Activated CD8-positive, alpha-beta memory T cell treated with anti-CD3 and anti-CD28 coated beads, Interleukin-2, amount 50 U/mL, for 24 hours (primary cell): ENCODE measurements at regions not wholly inside any gene's neighbourhood (a gene's known extent, or its start where the extent isn't known, plus 50 kb on each side); places are given as distances from the start of the nearest gene placed in this dataset.

Experiments
- DNase-seq: peaks from one replicate; pipeline ENCODE4 v3.0.0-alpha.2; 2020; ENCODE audit errors: extremely low read depth

GRCh38 chr1:53378061-53378460 lies 50.2 kb upstream of the LRP8 start:
- DNase-seq = no peak

- no peak for DNase-seq
These were observed 51.2 kb upstream of the LRP8 start for GRCh38 chr1:53378932-53379661.

- DNase-seq = no peak
These were observed 51.8 kb upstream of the LRP8 start for GRCh38 chr1:53379662-53380002.

- DNase-seq = no peak
These were observed 52.4 kb upstream of the LRP8 start for GRCh38 chr1:53380296-53380695.

- DNase-seq = no peak
These were observed 54.0 kb upstream of the LRP8 start for GRCh38 chr1:53381790-53382401.

GRCh38 chr1:53383136-53383870 lies 55.4 kb upstream of the LRP8 start:
- DNase-seq = no peak

- no peak for DNase-seq
These were observed 56.9 kb upstream of the LRP8 start for GRCh38 chr1:53384796-53385195.

GRCh38 chr1:53385276-53386225 lies 57.7 kb upstream of the LRP8 start:
- DNase-seq = no peak

- DNase-seq = no peak
These were observed 61.1 kb upstream of the LRP8 start for GRCh38 chr1:53388963-53389362.

GRCh38 chr1:53390261-53390660 lies 62.4 kb upstream of the LRP8 start:
- no peak for DNase-seq

- DNase-seq = no peak
These were observed 62.9 kb upstream of the LRP8 start for GRCh38 chr1:53390736-53391135.

- DNase-seq = no peak
These were observed 63.4 kb upstream of the LRP8 start for GRCh38 chr1:53391296-53391695.

- DNase-seq = no peak
These were observed 64.1 kb upstream of the LRP8 start for GRCh38 chr1:53391982-53392381.

GRCh38 chr1:53392460-53392859 lies 64.6 kb upstream of the LRP8 start:
- no peak for DNase-seq

- peak; percentile 29 for DNase-seq
These were observed 65.5 kb upstream of the LRP8 start for GRCh38 chr1:53393325-53393792.

GRCh38 chr1:53394306-53394705 lies 64.9 kb upstream of the DMRTB1 start:
- no peak for DNase-seq

GRCh38 chr1:53395671-53396215 lies 63.5 kb upstream of the DMRTB1 start:
- DNase-seq = no peak

GRCh38 chr1:53396573-53397268 lies 62.5 kb upstream of the DMRTB1 start:
- no peak for DNase-seq

- DNase-seq = no peak
These were observed 61.1 kb upstream of the DMRTB1 start for GRCh38 chr1:53398091-53398490.

GRCh38 chr1:53398576-53399365 lies 60.4 kb upstream of the DMRTB1 start:
- DNase-seq = no peak
